Neural progenitor cell (in vitro differentiated cells): ENCODE measurements at regions not wholly inside any gene's neighbourhood (a gene's known extent, or its start where the extent isn't known, plus 50 kb on each side); places are given as distances from the start of the nearest gene placed in this dataset.

Experiments
- EZH2phosphoT487 ChIP-seq: fragments of 200-600 bp; sonication (generic); IDR thresholded peaks from 2 replicates; pipeline ENCODE4 v1.6.1; 2017; ENCODE audit warnings: antibody characterized with exemption
- TF ChIP-seq, protein P1 (sequence below): fragments of 200-600 bp; sonication (generic); IDR thresholded peaks from 2 replicates; pipeline ENCODE4 v1.5.1; 2017; ENCODE audit warnings: antibody characterized with exemption, mild to moderate bottlenecking

DNA sequence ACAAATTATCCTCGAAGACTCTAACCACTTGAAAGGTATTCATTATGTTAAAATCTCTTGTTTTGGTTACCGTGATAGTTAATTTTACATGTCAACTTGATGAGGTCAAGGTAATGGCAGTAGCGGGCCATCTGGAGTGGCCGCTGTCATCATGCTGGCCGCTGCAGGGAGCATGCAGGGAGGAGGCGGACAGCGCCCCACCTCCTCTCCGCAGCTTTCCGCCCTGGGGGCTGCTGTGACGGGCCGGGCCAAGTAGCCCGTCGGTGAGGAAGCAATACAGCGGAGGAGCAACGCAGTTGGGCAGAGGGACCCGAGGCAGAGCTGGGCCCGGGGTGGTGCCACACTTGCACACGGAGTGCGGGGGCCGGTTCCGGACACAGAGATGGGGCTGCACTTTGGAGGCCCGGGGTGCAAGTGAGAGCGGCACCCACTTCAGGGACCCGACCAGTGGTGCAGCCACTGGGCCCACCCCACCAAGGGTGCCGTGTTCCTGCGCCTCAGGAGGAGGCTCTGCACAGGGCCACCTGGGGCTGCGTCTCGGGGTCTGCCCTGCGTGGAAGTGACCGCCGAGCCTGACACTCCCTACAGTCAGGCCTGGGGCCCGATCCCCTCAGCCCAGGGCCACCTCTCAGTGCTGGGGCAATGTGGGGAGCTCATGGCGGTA, 452.4 kb downstream of the LRATD1 start:
- no peak for TF ChIP-seq EZH2phosphoT487
- TF ChIP-seq, protein P1, sequence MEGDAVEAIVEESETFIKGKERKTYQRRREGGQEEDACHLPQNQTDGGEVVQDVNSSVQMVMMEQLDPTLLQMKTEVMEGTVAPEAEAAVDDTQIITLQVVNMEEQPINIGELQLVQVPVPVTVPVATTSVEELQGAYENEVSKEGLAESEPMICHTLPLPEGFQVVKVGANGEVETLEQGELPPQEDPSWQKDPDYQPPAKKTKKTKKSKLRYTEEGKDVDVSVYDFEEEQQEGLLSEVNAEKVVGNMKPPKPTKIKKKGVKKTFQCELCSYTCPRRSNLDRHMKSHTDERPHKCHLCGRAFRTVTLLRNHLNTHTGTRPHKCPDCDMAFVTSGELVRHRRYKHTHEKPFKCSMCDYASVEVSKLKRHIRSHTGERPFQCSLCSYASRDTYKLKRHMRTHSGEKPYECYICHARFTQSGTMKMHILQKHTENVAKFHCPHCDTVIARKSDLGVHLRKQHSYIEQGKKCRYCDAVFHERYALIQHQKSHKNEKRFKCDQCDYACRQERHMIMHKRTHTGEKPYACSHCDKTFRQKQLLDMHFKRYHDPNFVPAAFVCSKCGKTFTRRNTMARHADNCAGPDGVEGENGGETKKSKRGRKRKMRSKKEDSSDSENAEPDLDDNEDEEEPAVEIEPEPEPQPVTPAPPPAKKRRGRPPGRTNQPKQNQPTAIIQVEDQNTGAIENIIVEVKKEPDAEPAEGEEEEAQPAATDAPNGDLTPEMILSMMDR, result no peak
